ENCODE measurements at regions not wholly inside any gene's neighbourhood (a gene's known extent, or its start where the extent isn't known, plus 50 kb on each side); places are given as distances from the start of the nearest gene placed in this dataset.

DNA sequence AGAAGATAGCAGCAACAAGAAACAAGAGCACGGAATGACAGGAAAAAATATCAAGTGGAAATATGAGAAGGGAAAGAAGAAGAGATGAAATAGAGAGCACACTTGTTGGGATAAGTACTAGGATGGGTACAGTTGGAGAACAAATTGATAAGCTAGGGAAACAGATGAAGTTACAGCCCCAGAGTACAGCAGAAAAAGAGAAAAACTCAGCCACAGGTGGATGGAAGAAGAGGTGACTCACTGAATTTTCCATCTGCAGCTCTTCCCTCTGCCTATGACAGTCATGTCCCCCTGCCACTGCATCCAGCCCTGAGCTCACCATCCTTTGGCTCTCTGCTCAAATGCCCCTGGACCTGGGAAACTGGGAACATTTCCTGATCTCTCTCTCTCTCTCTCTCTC, 209.0 kb downstream of the BCOR start:
- no peak overlapping the region for H3K4me2 ChIP-seq (ENCODE audit: low read length)
- no peaks in the 10 kb centered on the region for H3K27me3 ChIP-seq (ENCODE audit: insufficient read depth, low read length)
- H3K9ac ChIP-seq (ENCODE audit: low read length): no peak overlapping the region
- H3K36me3 ChIP-seq (ENCODE audit: control insufficient read depth in 1 of 2, insufficient read depth in 2 of 2, low read length in 2 of 2): no peaks in the 10 kb centered on the region
- ATAC-seq: no peak
- H3K4me3 ChIP-seq (replicated peaks in 1 of 2; ENCODE audit: low read depth in 1 of 2, low read length in 2 of 2): no peak overlapping the region
- no peak for DNase-seq (ENCODE audit: low read depth, low spot score)
- H3K9me2 ChIP-seq (ENCODE audit: insufficient read depth): no peaks in the 10 kb centered on the region
- ChIA-PET CTCF (no interaction called here), POLR2A (no interaction called here), RAD21 (ENCODE audit: low non-redundant PET in 1 of 2, low total read pairs in 2 of 2, uncharacterized antibody in 2 of 2, unreplicated experiment in 2 of 2) (no interaction called here)
- H4K20me1 ChIP-seq (ENCODE audit: insufficient read depth): no peaks in the 10 kb centered on the region
- H3K9me3 ChIP-seq (ENCODE audit: control insufficient read depth in 1 of 2, insufficient read depth in 1 of 2, low read depth in 1 of 2, low read length in 2 of 2): no peaks in the 10 kb centered on the region
- no peak for TF ChIP-seq SP1 (IDR thresholded peaks at IDR 0.05; ENCODE audit: low read depth)
- TF ChIP-seq ATF3 (IDR thresholded peaks at IDR 0.05): no peak
- no peak for TF ChIP-seq ZNF274 (IDR thresholded peaks at IDR 0.05; ENCODE audit: low read depth, low read length)
- no peak for TF ChIP-seq YY1 (IDR thresholded peaks at IDR 0.05; ENCODE audit: extremely low read depth, insufficient replicate concordance, low read depth, low read length)
- TF ChIP-seq FOSL1 (IDR thresholded peaks at IDR 0.05; ENCODE audit: low read depth): no peak
- no peak for TF ChIP-seq SIN3A (IDR thresholded peaks at IDR 0.05; ENCODE audit: low read depth)
- no peak for TF ChIP-seq SRF (IDR thresholded peaks at IDR 0.05; ENCODE audit: low read depth)
- no peak for TF ChIP-seq JUND (IDR thresholded peaks at IDR 0.05)
- TF ChIP-seq ELF1 (IDR thresholded peaks at IDR 0.05; ENCODE audit: borderline replicate concordance, low read depth): no peak
- TF ChIP-seq CBX3 (IDR thresholded peaks at IDR 0.05; ENCODE audit: low read depth): no peak
- TF ChIP-seq, protein P1, sequence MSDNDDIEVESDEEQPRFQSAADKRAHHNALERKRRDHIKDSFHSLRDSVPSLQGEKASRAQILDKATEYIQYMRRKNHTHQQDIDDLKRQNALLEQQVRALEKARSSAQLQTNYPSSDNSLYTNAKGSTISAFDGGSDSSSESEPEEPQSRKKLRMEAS (IDR thresholded peaks at IDR 0.05): no peak
- H3K27ac ChIP-seq (ENCODE audit: low read depth, low read length): no peak overlapping the region
- intact Hi-C loops (cut with micrococcal nuclease): no loop called here
- no TSS peak for BruUV-seq (replicated peaks)
- H3K79me2 ChIP-seq (ENCODE audit: insufficient read depth, low read length): no peaks in the 10 kb centered on the region
- no peak overlapping the region for H2AFZ ChIP-seq (ENCODE audit: low read depth, low read length, poor library complexity, severe bottlenecking)
- no peaks in the 10 kb centered on the region for H3K4me1 ChIP-seq (ENCODE audit: control insufficient read depth in 1 of 2, insufficient read depth in 2 of 2, low read length in 2 of 2)

- CTCF ChIA-PET: no interaction called here
- Histone ChIP-seq H3K9me3 (ENCODE audit: control insufficient read depth in 1 of 2, insufficient read depth in 1 of 2, low read depth in 1 of 2, low read length in 2 of 2) (no peaks in the 10 kb centered on the region), H3K27ac (ENCODE audit: low read depth, low read length) (no peak overlapping the region), H3K79me2 (ENCODE audit: insufficient read depth, low read length) (no peaks in the 10 kb centered on the region), H3K4me1 (ENCODE audit: control insufficient read depth in 1 of 2, insufficient read depth in 2 of 2, low read length in 2 of 2) (peaks cover 0 to 2% of the 10 kb centered on the region in 2 experiments; a peak in 2 of 4 replicates), H3K4me2 (ENCODE audit: low read length) (no peak overlapping the region), H3K9ac (ENCODE audit: low read length) (no peak overlapping the region), H2AFZ (ENCODE audit: low read depth, low read length, poor library complexity, severe bottlenecking) (no peak overlapping the region), H4K20me1 (ENCODE audit: insufficient read depth) (no peaks in the 10 kb centered on the region), H3K9me2 (ENCODE audit: insufficient read depth) (no peaks in the 10 kb centered on the region), H3K27me3 (ENCODE audit: insufficient read depth, low read length) (no peaks in the 10 kb centered on the region), H3K4me3 (replicated peaks in 1 of 2; ENCODE audit: low read depth in 1 of 2, low read length in 2 of 2) (no peak overlapping the region), H3K36me3 (ENCODE audit: control insufficient read depth in 1 of 2, insufficient read depth in 2 of 2, low read length in 2 of 2) (no peaks in the 10 kb centered on the region)
- TF ChIP-seq ELF1 (IDR thresholded peaks at IDR 0.05; ENCODE audit: borderline replicate concordance, low read depth) (no peak), EZH2phosphoT487 (IDR thresholded peaks at IDR 0.05; ENCODE audit: borderline replicate concordance) (no peak), SIN3A (IDR thresholded peaks at IDR 0.05; ENCODE audit: low read depth) (no peak), CBX3 (IDR thresholded peaks at IDR 0.05; ENCODE audit: low read depth) (no peak)
- DNase-seq (ENCODE audit: low read depth, low spot score) (no peak), ATAC-seq (no peak)
- intact Hi-C loops (cut with micrococcal nuclease): no loop called here
- BruUV-seq (replicated peaks): no TSS peak
- RAD21 ChIA-PET (ENCODE audit: low non-redundant PET in 1 of 2, low total read pairs in 2 of 2, uncharacterized antibody in 2 of 2, unreplicated experiment in 2 of 2): no interaction called here
- POLR2A ChIA-PET: no interaction called here
Measured at GRCh38 chrX:39889704-39890103, 208.1 kb downstream of the BCOR start.

Measured in HCT116 (cell line).